SK-N-MC (cell line): ENCODE measurements at regions not wholly inside any gene's neighbourhood (a gene's known extent, or its start where the extent isn't known, plus 50 kb on each side); places are given as distances from the start of the nearest gene placed in this dataset.

Experiments used
- EZH2 ChIP-seq: fragments of 200-600 bp; sonication (generic); IDR thresholded peaks from one replicate; pipeline ENCODE4 v1.6.1; 2017; ENCODE audit warnings: antibody characterized with exemption
- POLR2AphosphoS5 ChIP-seq: IDR thresholded peaks from 2 replicates; pipeline ENCODE4 v1.6.1; 2012; ENCODE audit warnings: mild to moderate bottlenecking, low read depth, low read length, borderline replicate concordance

DNA sequence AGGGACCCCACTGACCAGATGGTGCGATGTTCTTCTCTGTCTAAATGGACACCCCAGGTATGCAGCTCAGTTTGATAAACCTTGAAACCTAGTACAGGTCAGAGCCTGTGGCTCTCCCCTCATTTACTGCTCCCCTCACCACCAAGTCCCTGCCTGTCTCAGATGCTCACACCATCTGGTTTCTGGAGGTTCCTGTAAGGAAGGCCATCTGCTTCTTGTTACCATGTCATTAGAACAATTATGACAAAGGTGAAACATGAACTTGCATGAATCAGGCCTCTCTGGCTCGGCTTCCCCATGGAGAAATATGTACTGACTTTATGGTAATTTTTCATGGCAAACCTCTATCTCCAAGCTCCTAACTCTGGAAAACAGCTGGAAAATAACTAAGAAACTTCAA, 965.7 kb downstream of the UQCRFS1 start:
- TF ChIP-seq EZH2 (no peak), POLR2AphosphoS5 (no peak)
